ENCODE measurements at regions not wholly inside any gene's neighbourhood (a gene's known extent, or its start where the extent isn't known, plus 50 kb on each side); places are given as distances from the start of the nearest gene placed in this dataset.

DNA sequence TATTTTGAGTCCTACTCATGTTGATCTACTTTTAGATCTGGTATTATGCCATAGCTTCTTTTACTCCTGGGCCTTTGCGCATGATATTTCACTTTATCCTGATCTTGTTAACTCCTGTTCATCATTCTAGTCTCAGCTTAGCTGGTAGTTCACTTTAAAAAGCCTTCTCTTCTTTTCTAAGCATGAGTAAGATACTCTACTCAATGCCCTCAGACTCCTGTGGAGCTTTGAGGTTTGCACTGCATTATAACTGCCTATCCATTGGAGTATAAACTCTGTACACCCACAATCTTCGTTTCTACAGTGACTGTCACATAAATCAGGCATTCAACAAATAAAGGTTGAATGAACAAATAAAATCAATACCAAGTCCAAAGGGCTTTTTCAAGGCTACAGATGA, 357.9 kb upstream of the KCNH8 start:
- Histone ChIP-seq H3K9ac (ENCODE audit: low read depth, low read length) (no peak overlapping the region), H3K4me1 (ENCODE audit: control insufficient read depth, insufficient read depth, low read length) (no peaks in the 10 kb centered on the region), H3K4me3 (ENCODE audit: low read length) (no peak overlapping the region), H3K4me2 (ENCODE audit: low read length) (no peak overlapping the region), H3K36me3 (ENCODE audit: insufficient read depth, low read length) (no peaks in the 10 kb centered on the region), H3K9me3 (replicated peaks; ENCODE audit: low read length) (no peaks in the 10 kb centered on the region), H3K27me3 (ENCODE audit: control insufficient read depth, insufficient read depth, low read length) (no peaks in the 10 kb centered on the region)

DNA sequence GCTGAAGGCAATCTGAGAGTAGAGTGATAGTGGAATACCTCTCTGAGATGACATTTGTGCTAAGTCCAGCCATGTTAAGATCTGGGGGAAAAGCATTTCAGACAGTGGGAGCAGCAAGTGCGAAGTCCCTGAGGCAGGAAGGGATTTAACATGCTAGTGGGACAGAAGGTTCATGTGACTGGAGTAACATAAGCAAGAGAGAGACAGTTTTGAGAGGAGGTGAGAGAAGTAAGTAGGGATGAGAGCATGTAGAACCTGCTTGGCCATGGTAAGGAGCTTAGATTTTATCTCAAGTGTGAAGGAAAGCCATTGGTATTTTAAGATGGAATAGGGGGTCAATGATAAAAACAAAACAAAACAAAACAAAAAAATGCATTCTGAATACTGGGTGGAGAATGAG, 358.6 kb upstream of the KCNH8 start:
- no peaks in the 10 kb centered on the region for H3K27me3 ChIP-seq (ENCODE audit: control insufficient read depth, insufficient read depth, low read length)
- H3K4me1 ChIP-seq (ENCODE audit: control insufficient read depth, insufficient read depth, low read length) = no peaks in the 10 kb centered on the region
- no peak overlapping the region for H3K9ac ChIP-seq (ENCODE audit: low read depth, low read length)
- no peak overlapping the region for H3K4me3 ChIP-seq (ENCODE audit: low read length)
- no peaks in the 10 kb centered on the region for H3K9me3 ChIP-seq (replicated peaks; ENCODE audit: low read length)
- no peaks in the 10 kb centered on the region for H3K36me3 ChIP-seq (ENCODE audit: insufficient read depth, low read length)
- no peak overlapping the region for H3K4me2 ChIP-seq (ENCODE audit: low read length)

GRCh38 chr3:18787441-18787840, 360.9 kb upstream of the KCNH8 start:
- no peak overlapping the region for H3K4me3 ChIP-seq (ENCODE audit: low read length)
- no peaks in the 10 kb centered on the region for H3K4me1 ChIP-seq (ENCODE audit: control insufficient read depth, insufficient read depth, low read length)
- no peak overlapping the region for H3K4me2 ChIP-seq (ENCODE audit: low read length)
- H3K9me3 ChIP-seq (replicated peaks; ENCODE audit: low read length) = no peaks in the 10 kb centered on the region
- no peaks in the 10 kb centered on the region for H3K36me3 ChIP-seq (ENCODE audit: insufficient read depth, low read length)
- H3K9ac ChIP-seq (ENCODE audit: low read depth, low read length) = no peak overlapping the region
- no peaks in the 10 kb centered on the region for H3K27me3 ChIP-seq (ENCODE audit: control insufficient read depth, insufficient read depth, low read length)

DNA sequence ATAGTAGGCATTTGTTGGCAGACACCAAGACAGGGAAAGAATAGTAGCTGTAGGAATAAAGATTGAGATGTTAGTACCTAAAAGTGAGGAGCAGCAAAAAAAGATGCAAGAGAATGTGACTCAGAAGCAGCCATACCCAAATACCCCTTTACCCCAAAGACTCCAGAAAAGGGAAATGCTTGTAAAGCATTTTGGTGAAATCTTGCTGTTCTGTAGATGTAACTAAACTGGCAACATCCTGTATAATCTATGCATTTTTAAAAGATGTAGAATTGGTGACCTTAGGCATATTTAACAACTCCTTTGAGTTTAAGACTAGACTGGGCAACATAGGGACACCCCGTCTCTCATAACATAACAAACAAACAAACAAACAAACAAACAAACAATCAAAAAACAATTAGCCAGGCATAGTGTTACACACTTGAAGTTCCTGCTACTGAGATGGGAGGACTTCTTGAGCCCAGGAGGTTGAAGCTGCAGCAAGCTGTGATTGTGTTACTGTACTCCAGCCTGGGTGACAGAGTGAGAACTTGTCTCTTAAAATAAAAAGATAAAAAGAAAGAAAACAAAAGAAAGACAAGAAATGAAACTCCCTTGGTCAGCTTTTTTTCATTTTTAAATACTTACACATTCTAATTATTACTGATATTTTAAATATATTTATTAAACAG, 361.5 kb upstream of the KCNH8 start:
- Histone ChIP-seq H3K9ac (ENCODE audit: low read depth, low read length) (no peak overlapping the region), H3K4me3 (ENCODE audit: low read length) (no peak overlapping the region), H3K4me2 (ENCODE audit: low read length) (no peak overlapping the region), H3K9me3 (replicated peaks; ENCODE audit: low read length) (no peaks in the 10 kb centered on the region), H3K27me3 (ENCODE audit: control insufficient read depth, insufficient read depth, low read length) (no peaks in the 10 kb centered on the region), H3K4me1 (ENCODE audit: control insufficient read depth, insufficient read depth, low read length) (no peaks in the 10 kb centered on the region), H3K36me3 (ENCODE audit: insufficient read depth, low read length) (no peaks in the 10 kb centered on the region)

- H3K36me3 ChIP-seq (ENCODE audit: insufficient read depth, low read length) = no peaks in the 10 kb centered on the region
Observed at GRCh38 chr3:18782191-18782590, 357.1 kb upstream of the SATB1 start.

DNA sequence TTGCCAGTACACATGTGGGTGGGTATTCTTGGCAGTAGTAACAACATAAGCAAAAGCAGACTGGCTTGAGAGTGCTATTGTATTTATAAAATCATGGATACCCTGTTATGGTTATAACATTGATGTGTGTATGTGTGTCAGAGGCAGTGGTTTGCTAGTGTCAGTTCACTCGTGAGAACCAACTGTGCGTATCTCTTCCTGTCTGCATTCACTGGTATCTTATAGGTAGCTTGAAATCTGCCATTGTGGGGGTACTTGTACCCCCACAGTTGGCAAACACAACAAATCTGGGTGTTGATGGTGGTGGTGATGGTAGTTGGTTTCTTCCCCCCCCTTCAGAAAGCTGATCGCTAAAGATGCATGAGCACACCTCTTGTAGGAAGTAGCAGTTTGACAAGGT, 355.8 kb upstream of the SATB1 start:
- H3K4me3 ChIP-seq (ENCODE audit: low read length) = no peak overlapping the region

More at GRCh38 chr3:18782191-18782590, 357.1 kb upstream of the SATB1 start:
- Histone ChIP-seq H3K9ac (ENCODE audit: low read depth, low read length) (no peak overlapping the region), H3K9me3 (replicated peaks; ENCODE audit: low read length) (no peaks in the 10 kb centered on the region), H3K4me1 (ENCODE audit: control insufficient read depth, insufficient read depth, low read length) (no peaks in the 10 kb centered on the region), H3K27me3 (ENCODE audit: control insufficient read depth, insufficient read depth, low read length) (no peaks in the 10 kb centered on the region), H3K4me3 (ENCODE audit: low read length) (no peak overlapping the region), H3K4me2 (ENCODE audit: low read length) (no peak overlapping the region)

GRCh38 chr3:18779704-18780103, 354.6 kb upstream of the SATB1 start:
- H3K4me1 ChIP-seq (ENCODE audit: control insufficient read depth, insufficient read depth, low read length) = no peaks in the 10 kb centered on the region

More for the DNA sequence above, 355.8 kb upstream of the SATB1 start:
- Histone ChIP-seq H3K9me3 (replicated peaks; ENCODE audit: low read length) (no peaks in the 10 kb centered on the region), H3K4me2 (ENCODE audit: low read length) (no peak overlapping the region), H3K9ac (ENCODE audit: low read depth, low read length) (no peak overlapping the region), H3K4me1 (ENCODE audit: control insufficient read depth, insufficient read depth, low read length) (no peaks in the 10 kb centered on the region), H3K36me3 (ENCODE audit: insufficient read depth, low read length) (no peaks in the 10 kb centered on the region), H3K27me3 (ENCODE audit: control insufficient read depth, insufficient read depth, low read length) (no peaks in the 10 kb centered on the region)

DNA sequence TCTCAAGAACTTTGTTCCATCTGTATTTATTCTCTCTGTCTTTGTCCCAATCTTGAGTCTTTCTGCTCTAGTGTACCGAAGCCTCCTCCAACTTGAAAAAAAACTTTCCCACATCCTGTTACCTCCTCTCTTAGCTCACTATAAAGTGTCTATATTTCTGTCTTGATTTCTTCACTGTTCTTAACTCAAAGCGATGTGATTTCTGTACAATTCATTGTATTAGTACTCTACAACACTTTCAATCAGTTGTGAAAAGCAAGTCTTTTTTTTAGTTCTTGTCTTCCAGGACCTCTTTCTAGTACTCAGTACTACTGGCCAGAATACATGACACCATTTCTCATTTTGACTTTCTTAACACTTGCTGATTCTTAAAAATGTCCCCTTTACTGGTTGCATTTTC, 353.5 kb upstream of the SATB1 start:
- no peaks in the 10 kb centered on the region for H3K27me3 ChIP-seq (ENCODE audit: control insufficient read depth, insufficient read depth, low read length)
- H3K9ac ChIP-seq (ENCODE audit: low read depth, low read length) = no peak overlapping the region
- no peak overlapping the region for H3K4me3 ChIP-seq (ENCODE audit: low read length)
- no peaks in the 10 kb centered on the region for H3K4me1 ChIP-seq (ENCODE audit: control insufficient read depth, insufficient read depth, low read length)
- no peaks in the 10 kb centered on the region for H3K9me3 ChIP-seq (replicated peaks; ENCODE audit: low read length)
- H3K4me2 ChIP-seq (ENCODE audit: low read length) = no peak overlapping the region
- no peaks in the 10 kb centered on the region for H3K36me3 ChIP-seq (ENCODE audit: insufficient read depth, low read length)

More at GRCh38 chr3:18779704-18780103, 354.6 kb upstream of the SATB1 start:
- Histone ChIP-seq H3K4me3 (ENCODE audit: low read length) (no peak overlapping the region), H3K4me2 (ENCODE audit: low read length) (no peak overlapping the region), H3K9ac (ENCODE audit: low read depth, low read length) (no peak overlapping the region), H3K27me3 (ENCODE audit: control insufficient read depth, insufficient read depth, low read length) (no peaks in the 10 kb centered on the region), H3K9me3 (replicated peaks; ENCODE audit: low read length) (no peaks in the 10 kb centered on the region), H3K36me3 (ENCODE audit: insufficient read depth, low read length) (no peaks in the 10 kb centered on the region)

- H3K4me2 ChIP-seq (ENCODE audit: low read length) = no peak overlapping the region
- H3K9me3 ChIP-seq (replicated peaks; ENCODE audit: low read length) = no peaks in the 10 kb centered on the region
- no peak overlapping the region for H3K9ac ChIP-seq (ENCODE audit: low read depth, low read length)
- H3K36me3 ChIP-seq (ENCODE audit: insufficient read depth, low read length) = no peaks in the 10 kb centered on the region
- H3K27me3 ChIP-seq (ENCODE audit: control insufficient read depth, insufficient read depth, low read length) = no peaks in the 10 kb centered on the region
- H3K4me1 ChIP-seq (ENCODE audit: control insufficient read depth, insufficient read depth, low read length) = no peaks in the 10 kb centered on the region
- no peak overlapping the region for H3K4me3 ChIP-seq (ENCODE audit: low read length)
Observed at GRCh38 chr3:18778094-18778493, 353.0 kb upstream of the SATB1 start.

GRCh38 chr3:18775501-18775900, 350.4 kb upstream of the SATB1 start:
- Histone ChIP-seq H3K9ac (ENCODE audit: low read depth, low read length) (no peak overlapping the region), H3K27me3 (ENCODE audit: control insufficient read depth, insufficient read depth, low read length) (no peaks in the 10 kb centered on the region), H3K36me3 (ENCODE audit: insufficient read depth, low read length) (no peaks in the 10 kb centered on the region), H3K4me2 (ENCODE audit: low read length) (no peak overlapping the region), H3K4me1 (ENCODE audit: control insufficient read depth, insufficient read depth, low read length) (no peaks in the 10 kb centered on the region), H3K9me3 (replicated peaks; ENCODE audit: low read length) (no peaks in the 10 kb centered on the region), H3K4me3 (ENCODE audit: low read length) (no peak overlapping the region)

DNA sequence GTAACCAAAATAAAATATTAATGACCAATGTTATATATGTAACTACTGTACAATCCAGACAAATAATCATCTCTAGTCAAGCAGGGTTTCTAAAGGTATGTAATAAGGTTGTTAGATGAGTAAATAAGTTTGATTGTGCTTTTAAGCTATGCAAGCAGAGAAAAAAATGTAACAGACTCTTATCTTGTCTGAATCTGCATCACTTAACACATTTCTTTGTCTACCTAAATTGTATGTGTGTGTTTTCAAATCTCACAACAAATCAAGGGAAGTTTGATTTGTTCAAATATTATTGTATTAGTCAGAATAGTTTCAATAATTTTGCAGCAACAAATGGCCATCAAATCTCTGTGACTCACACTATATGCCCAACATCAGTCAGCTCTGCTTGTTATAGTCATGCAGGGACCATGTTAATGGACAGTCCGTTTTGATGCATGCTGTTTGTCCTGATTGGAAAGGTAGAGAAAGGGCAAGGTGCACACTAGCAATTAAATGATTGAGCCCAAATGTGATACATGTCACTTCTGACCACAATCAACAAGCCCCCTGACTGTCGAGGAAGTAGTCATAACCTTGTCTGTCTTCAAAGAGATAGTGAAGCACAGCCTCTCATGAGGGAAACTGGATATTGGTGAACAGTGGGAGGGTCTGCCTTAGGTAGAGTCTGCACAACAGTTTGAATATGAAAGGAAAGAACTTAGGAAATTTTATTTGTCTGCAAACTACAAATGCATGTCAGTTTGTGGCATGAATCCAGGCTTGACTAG, 349.4 kb upstream of the SATB1 start:
- no peaks in the 10 kb centered on the region for H3K9me3 ChIP-seq (replicated peaks; ENCODE audit: low read length)
- no peaks in the 10 kb centered on the region for H3K4me1 ChIP-seq (ENCODE audit: control insufficient read depth, insufficient read depth, low read length)
- no peak overlapping the region for H3K9ac ChIP-seq (ENCODE audit: low read depth, low read length)
- no peaks in the 10 kb centered on the region for H3K36me3 ChIP-seq (ENCODE audit: insufficient read depth, low read length)
- H3K27me3 ChIP-seq (ENCODE audit: control insufficient read depth, insufficient read depth, low read length) = no peaks in the 10 kb centered on the region
- no peak overlapping the region for H3K4me2 ChIP-seq (ENCODE audit: low read length)
- no peak overlapping the region for H3K4me3 ChIP-seq (ENCODE audit: low read length)

Data from skeletal muscle satellite cell (primary cell).